GM23338 (cell line): ENCODE measurements at regions not wholly inside any gene's neighbourhood (a gene's known extent, or its start where the extent isn't known, plus 50 kb on each side); places are given as distances from the start of the nearest gene placed in this dataset.

Experiments used
- ATAC-seq: fragments of 200-7000 bp; cut with Tn5 transposase; 3 replicates; pipeline ENCODE4 v1.9.1; 2020
- DNase-seq: peaks from one replicate; pipeline ENCODE4 v3.0.0-alpha.2; 2015; ENCODE audit warnings: low spot score
- H2AFZ ChIP-seq: fragments of 200-600 bp; sonication (generic); 2 replicates; pipeline ENCODE4 v1.8.0; 2016; ENCODE audit warnings: antibody characterized with exemption, mild to moderate bottlenecking, moderate library complexity
- H3F3A ChIP-seq: fragments of 200-600 bp; sonication (generic); replicated peaks from 2 replicates; pipeline ENCODE4 v1.8.0; 2017; ENCODE audit warnings: antibody characterized with exemption, mixed run types, low read depth
- H3K27ac ChIP-seq: fragments of 200-600 bp; sonication (generic); 2 replicates; pipeline ENCODE4 v1.6.1; 2016; ENCODE audit warnings: low read depth
- H3K27me3 ChIP-seq: fragments of 200-600 bp; sonication (generic); 2 replicates; pipeline ENCODE4 v1.8.0; 2016; ENCODE audit warnings: mild to moderate bottlenecking, mixed run types, moderate library complexity; ENCODE audit not compliant: insufficient read depth
- H3K36me3 ChIP-seq: fragments of 200-600 bp; sonication (generic); 2 replicates; pipeline ENCODE4 v1.8.0; 2016; ENCODE audit warnings: mild to moderate bottlenecking; ENCODE audit not compliant: insufficient read depth
- H3K4me1 ChIP-seq: fragments of 200-600 bp; sonication (generic); 2 replicates; pipeline ENCODE4 v1.8.0; 2016; ENCODE audit warnings: mild to moderate bottlenecking, moderate library complexity; ENCODE audit not compliant: insufficient read depth
- H3K4me2 ChIP-seq: fragments of 200-600 bp; sonication (generic); 2 replicates; pipeline ENCODE4 v1.7.1; 2017; ENCODE audit warnings: mixed run types
- H3K4me3 ChIP-seq: fragments of 200-600 bp; sonication (generic); 2 replicates; pipeline ENCODE4 v1.6.1; 2016; ENCODE audit warnings: mixed run types
- H3K79me2 ChIP-seq: fragments of 200-600 bp; sonication (generic); replicated peaks from 2 replicates; pipeline ENCODE4 v1.8.0; 2017; ENCODE audit warnings: mild to moderate bottlenecking; ENCODE audit not compliant: insufficient read depth
- H3K9me2 ChIP-seq: fragments of 200-600 bp; sonication (generic); 2 replicates; pipeline ENCODE4 v1.8.0; 2017; ENCODE audit not compliant: insufficient read depth
- H4K20me1 ChIP-seq: fragments of 200-600 bp; sonication (generic); replicated peaks from 2 replicates; pipeline ENCODE4 v1.8.0; 2017; ENCODE audit warnings: mild to moderate bottlenecking; ENCODE audit not compliant: insufficient read depth
- H3K27ac Mint-ChIP-seq: 2 replicates; pipeline ENCODE4 v1.8.0; 2020; ENCODE audit warnings: inconsistent platforms, mild to moderate bottlenecking, moderate library complexity, mixed read lengths
- H3K27me3 Mint-ChIP-seq: 3 replicates; pipeline ENCODE4 v1.8.0; 2022; ENCODE audit warnings: low read depth, mild to moderate bottlenecking, moderate library complexity, mixed read lengths, inconsistent platforms; ENCODE audit not compliant: insufficient read depth, poor library complexity
- H3K36me3 Mint-ChIP-seq: 3 replicates; pipeline ENCODE4 v1.8.0; 2021; ENCODE audit warnings: low read depth, mild to moderate bottlenecking, inconsistent platforms, moderate library complexity, mixed read lengths
- H3K4me1 Mint-ChIP-seq: 3 replicates; pipeline ENCODE4 v1.8.0; 2020; ENCODE audit warnings: mild to moderate bottlenecking, inconsistent platforms, mixed read lengths
- H3K4me3 Mint-ChIP-seq: 3 replicates; pipeline ENCODE4 v1.8.0; 2021; ENCODE audit warnings: moderate library complexity, mild to moderate bottlenecking, inconsistent platforms, mixed read lengths
- H3K9me3 Mint-ChIP-seq: 3 replicates; pipeline ENCODE4 v1.8.0; 2020; ENCODE audit warnings: moderate library complexity, mild to moderate bottlenecking, inconsistent platforms, mixed read lengths
- CREB1 ChIP-seq: fragments of 250-450 bp; sonication (Bioruptor Pico); IDR thresholded peaks from 2 replicates; pipeline ENCODE4 v1.5.0; 2020; ENCODE audit warnings: low read depth, mild to moderate bottlenecking, moderate library complexity
- CTCF ChIP-seq, 2 experiments: fragments of 200-600 bp in 1 of 2; sonication (generic) in 1 of 2; conservative IDR thresholded peaks; 2 replicates each; pipeline versions ENCODE4 v1.5.1 to v1.6.1; 2016 to 2017; ENCODE audit warnings: antibody characterized with exemption in 2 of 2, low read depth in 2 of 2, mild to moderate bottlenecking in 2 of 2, moderate library complexity in 1 of 2
- EZH2 ChIP-seq: fragments of 200-600 bp; sonication (generic); IDR thresholded peaks from one replicate; pipeline ENCODE4 v1.8.0; 2017; ENCODE audit warnings: antibody characterized with exemption, mild to moderate bottlenecking, low read depth; ENCODE audit not compliant: unreplicated experiment
- EZH2phosphoT487 ChIP-seq: fragments of 200-600 bp; sonication (generic); IDR thresholded peaks from one replicate; pipeline ENCODE4 v1.8.1; 2018; ENCODE audit warnings: antibody characterized with exemption; ENCODE audit not compliant: unreplicated experiment
- JUNB ChIP-seq: IDR thresholded peaks from one replicate; pipeline ENCODE4 v1.6.1; 2016; ENCODE audit warnings: antibody characterized with exemption; ENCODE audit not compliant: unreplicated experiment
- NANOG ChIP-seq: IDR thresholded peaks from 2 replicates; pipeline ENCODE4 v1.6.1; 2016; ENCODE audit warnings: antibody characterized with exemption, borderline replicate concordance
- POLR2AphosphoS5 ChIP-seq: IDR thresholded peaks from 2 replicates; pipeline ENCODE4 v1.6.1; 2016; ENCODE audit warnings: antibody characterized with exemption, low read depth
- STAT1 ChIP-seq: IDR thresholded peaks from one replicate; pipeline ENCODE4 v1.6.1; 2016; ENCODE audit warnings: antibody characterized with exemption; ENCODE audit not compliant: unreplicated experiment
- ZNF114 ChIP-seq: fragments of 250-450 bp; sonication (Bioruptor Pico); IDR thresholded peaks from 2 replicates; pipeline ENCODE4 v1.5.0; 2020; ENCODE audit warnings: mild to moderate bottlenecking, moderate library complexity
- ZNF331 ChIP-seq: fragments of 250-450 bp; sonication (Bioruptor Pico); IDR thresholded peaks from 2 replicates; pipeline ENCODE4 v1.5.0; 2020; ENCODE audit warnings: low read depth, mild to moderate bottlenecking, moderate library complexity
- ZNF462 ChIP-seq: fragments of 250-450 bp; sonication (Bioruptor Pico); IDR thresholded peaks from 2 replicates; pipeline ENCODE4 v1.5.0; 2020; ENCODE audit warnings: mild to moderate bottlenecking, moderate library complexity

- no peaks in the 10 kb centered on the region for H3K4me1 ChIP-seq
- no peaks in the 10 kb centered on the region for H3K27me3 Mint-ChIP-seq
- peak in 1 of 2 experiments; percentile 41; a peak in 2 of 4 replicates for TF ChIP-seq CTCF (conservative IDR thresholded peaks at IDR 0.05; ENCODE audit: low read depth in 2 of 2)
- no peak for TF ChIP-seq ZNF331 (CRISPR knock-in tag)
- no peak for TF ChIP-seq EZH2phosphoT487
- no peaks in the 10 kb centered on the region for H3K79me2 ChIP-seq
- no peaks in the 10 kb centered on the region for H4K20me1 ChIP-seq
- H3K36me3 ChIP-seq, result no peaks in the 10 kb centered on the region
- no peaks in the 10 kb centered on the region for H3K27me3 ChIP-seq
- H3K4me3 Mint-ChIP-seq, result no peak overlapping the region
- H3K27ac ChIP-seq, result no peak overlapping the region
- H3K36me3 Mint-ChIP-seq, result peaks cover 1% of the 10 kb centered on the region; the same call in 2 of the 3 replicates
- H3F3A ChIP-seq, result no peaks in the 10 kb centered on the region
- no peak overlapping the region for H3K4me2 ChIP-seq
- DNase-seq, result no peak
- no peak for ATAC-seq
- H3K9me3 Mint-ChIP-seq, result peaks cover under 1% of the 10 kb centered on the region; the same call in 2 of the 3 replicates
- H2AFZ ChIP-seq, result no peak overlapping the region
- peaks cover 4% of the 10 kb centered on the region; the same call in 2 of the 3 replicates for H3K4me1 Mint-ChIP-seq
- no peaks in the 10 kb centered on the region for H3K9me2 ChIP-seq
- no peak overlapping the region for H3K27ac Mint-ChIP-seq
- H3K4me3 ChIP-seq, result no peak overlapping the region
These were observed 244.2 kb upstream of the ZC3H15 start for GRCh38 chr2:186241874-186242273.

- DNase-seq, result no peak
- Mint-ChIP-seq H3K27ac (no peak overlapping the region), H3K36me3 (peaks cover 8% of the 10 kb centered on the region; the same call in 2 of the 3 replicates), H3K9me3 (peaks cover 10% of the 10 kb centered on the region; the same call in 2 of the 3 replicates), H3K4me3 (no peak overlapping the region), H3K27me3 (no peaks in the 10 kb centered on the region), H3K4me1 (peaks cover 6% of the 10 kb centered on the region)
- no peak overlapping the region for H3K4me2 ChIP-seq
- no peak overlapping the region for H3K4me3 ChIP-seq
- H4K20me1 ChIP-seq, result no peaks in the 10 kb centered on the region
- ATAC-seq, result no peak
- H3F3A ChIP-seq, result no peaks in the 10 kb centered on the region
- peaks cover 5% of the 10 kb centered on the region; the same call in 1 of the 2 replicates for H3K4me1 ChIP-seq
- H3K9me2 ChIP-seq, result no peaks in the 10 kb centered on the region
- no peaks in the 10 kb centered on the region for H3K79me2 ChIP-seq
- no peaks in the 10 kb centered on the region for H3K36me3 ChIP-seq
- H3K27ac ChIP-seq, result no peak overlapping the region
- H3K27me3 ChIP-seq, result no peaks in the 10 kb centered on the region
- no peak overlapping the region for H2AFZ ChIP-seq
- TF ChIP-seq POLR2AphosphoS5, result no peak
- no peak for TF ChIP-seq STAT1
- no peak for TF ChIP-seq ZNF462 (CRISPR knock-in tag)
- no peak for TF ChIP-seq NANOG
- no peak for TF ChIP-seq ZNF114 (CRISPR knock-in tag)
- TF ChIP-seq EZH2, result no peak
- TF ChIP-seq CTCF (conservative IDR thresholded peaks at IDR 0.05; ENCODE audit: low read depth in 2 of 2), result no peak
- no peak for TF ChIP-seq JUNB
- TF ChIP-seq EZH2phosphoT487, result no peak
- no peak for TF ChIP-seq ZNF331 (CRISPR knock-in tag)
- no peak for TF ChIP-seq CREB1 (CRISPR knock-in tag)
These were observed 231.3 kb upstream of the ZC3H15 start for GRCh38 chr2:186254759-186255158.
